ENCODE measurements at regions not wholly inside any gene's neighbourhood (a gene's known extent, or its start where the extent isn't known, plus 50 kb on each side); places are given as distances from the start of the nearest gene placed in this dataset.

- Histone ChIP-seq H3K4me3 (no peak overlapping the region), H3K36me3 (ENCODE audit: low read depth) (no peaks in the 10 kb centered on the region), H3K4me1 (ENCODE audit: low read depth) (no peaks in the 10 kb centered on the region), H3K9me3 (no peaks in the 10 kb centered on the region)
- TF ChIP-seq CTCF (IDR thresholded peaks at IDR 0.05): no peak
- intact Hi-C loops (cut with DNase I, micrococcal nuclease): no loop called here
- DNase-seq (no peak), ATAC-seq (no peak)
Measured at GRCh38 chr3:106617276-106617675, 748.5 kb upstream of the CBLB start.

GRCh38 chr3:106620646-106621045 lies 751.8 kb upstream of the CBLB start:
- intact Hi-C loops (cut with DNase I, micrococcal nuclease): no loop called here
- H3K9me3 ChIP-seq: no peaks in the 10 kb centered on the region
- ATAC-seq (no peak), DNase-seq (no peak)
- no peak overlapping the region for H3K4me3 ChIP-seq
- TF ChIP-seq CTCF (IDR thresholded peaks at IDR 0.05): no peak
- H3K4me1 ChIP-seq (ENCODE audit: low read depth): no peaks in the 10 kb centered on the region
- no peaks in the 10 kb centered on the region for H3K36me3 ChIP-seq (ENCODE audit: low read depth)

- no peak for DNase-seq
- Histone ChIP-seq H3K36me3 (ENCODE audit: low read depth) (no peaks in the 10 kb centered on the region), H3K4me3 (no peak overlapping the region), H3K9me3 (no peaks in the 10 kb centered on the region), H3K4me1 (ENCODE audit: low read depth) (no peaks in the 10 kb centered on the region)
- ATAC-seq: no peak
- intact Hi-C loops (cut with DNase I, micrococcal nuclease): no loop called here
- no peak for TF ChIP-seq CTCF (IDR thresholded peaks at IDR 0.05)
Measured at GRCh38 chr3:106624154-106624553, 753.1 kb upstream of the CCDC54 start.

- DNase-seq: no peak
- intact Hi-C loops (cut with DNase I, micrococcal nuclease): no loop called here
- no peak for TF ChIP-seq CTCF (IDR thresholded peaks at IDR 0.05)
Measured at GRCh38 chr3:106628407-106628806, 748.8 kb upstream of the CCDC54 start.

GRCh38 chr3:106629215-106629832 lies 747.9 kb upstream of the CCDC54 start:
- Histone ChIP-seq H3K9me3 (no peaks in the 10 kb centered on the region), H3K36me3 (ENCODE audit: low read depth) (no peaks in the 10 kb centered on the region), H3K4me1 (ENCODE audit: low read depth) (no peaks in the 10 kb centered on the region), H3K4me3 (no peak overlapping the region)
- intact Hi-C loops (cut with DNase I, micrococcal nuclease): no loop called here
- no peak for TF ChIP-seq CTCF (IDR thresholded peaks at IDR 0.05)
- no peak for DNase-seq
- ATAC-seq: no peak

More at GRCh38 chr3:106628407-106628806, 748.8 kb upstream of the CCDC54 start:
- no peak overlapping the region for H3K4me3 ChIP-seq
- H3K4me1 ChIP-seq (ENCODE audit: low read depth): no peaks in the 10 kb centered on the region
- no peaks in the 10 kb centered on the region for H3K9me3 ChIP-seq
- ATAC-seq: no peak
- H3K36me3 ChIP-seq (ENCODE audit: low read depth): no peaks in the 10 kb centered on the region

Measured in mucosa of descending colon (tissue), 3 donors.